ENCODE measurements at regions not wholly inside any gene's neighbourhood (a gene's known extent, or its start where the extent isn't known, plus 50 kb on each side); places are given as distances from the start of the nearest gene placed in this dataset.
A peak's percentile ranks its signal among the peaks of the same experiment; 100 is the strongest.

GRCh38 chr4:127410644-127411043 is 222.1 kb upstream of the INTU start:
- TF ChIP-seq EP300 (IDR thresholded peaks at IDR 0.05) (no peak), POLR2AphosphoS5 (IDR thresholded peaks at IDR 0.05) (no peak), POLR2A (IDR thresholded peaks at IDR 0.05) (no peak), CTCF (IDR thresholded peaks at IDR 0.05) (no peak)

DNA sequence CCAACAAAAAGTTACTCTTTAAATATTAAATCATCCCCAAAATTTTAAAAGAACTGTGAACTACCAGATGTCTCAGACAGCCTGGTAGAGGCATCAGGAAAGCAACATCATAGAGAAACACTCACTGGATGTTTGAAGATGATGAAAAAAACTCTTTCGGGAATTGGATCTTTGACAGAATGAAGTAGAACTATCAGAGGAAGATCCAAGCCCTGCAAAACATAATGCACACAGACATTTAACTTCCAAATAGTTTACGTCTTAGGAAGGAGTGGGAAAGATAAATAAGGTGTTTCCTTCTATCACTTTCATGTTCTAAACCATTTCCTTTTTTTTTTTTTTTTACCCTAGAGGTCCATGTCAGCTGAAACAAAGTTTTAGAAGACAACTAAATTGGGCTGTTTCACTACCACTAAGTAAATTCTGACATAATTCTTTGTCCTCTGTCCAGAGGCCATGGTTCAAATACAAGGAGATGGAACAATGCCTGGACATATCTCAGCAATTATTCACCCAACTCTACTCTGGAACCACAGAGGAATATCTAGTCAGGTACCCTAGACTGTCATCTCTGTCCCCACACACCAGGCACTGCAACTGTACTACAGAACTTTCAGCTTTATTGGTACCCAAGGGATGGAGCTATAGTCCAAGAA is 217.7 kb upstream of the INTU start:
- 49% methylated on average over 2 of the region's 2 CpGs for WGBS
- no peaks in the 10 kb centered on the region for H3K36me3 ChIP-seq
- H3K27me3 ChIP-seq, result no peaks in the 10 kb centered on the region
- no peak overlapping the region for H3K27ac ChIP-seq
- H3K4me1 ChIP-seq, result no peaks in the 10 kb centered on the region
- TF ChIP-seq EP300 (IDR thresholded peaks at IDR 0.05) (no peak), CTCF (IDR thresholded peaks at IDR 0.05) (no peak), POLR2A (IDR thresholded peaks at IDR 0.05) (no peak)
- DNase-seq (ENCODE audit: low spot score in 2 of 2), result no peak
- no peak overlapping the region for H3K4me3 ChIP-seq
- H3K9me3 ChIP-seq, result no peaks in the 10 kb centered on the region

More at GRCh38 chr4:127410644-127411043, 222.1 kb upstream of the INTU start:
- DNase-seq (ENCODE audit: low spot score in 2 of 2), result no peak
- Histone ChIP-seq H3K4me3 (no peak overlapping the region), H3K27me3 (no peaks in the 10 kb centered on the region), H3K9me3 (peaks cover 10% of the 10 kb centered on the region), H3K27ac (peak overlapping the region; percentile 24), H3K4me1 (no peaks in the 10 kb centered on the region), H3K36me3 (no peaks in the 10 kb centered on the region)
- WGBS, result 73% methylated on average over 2 of the region's 2 CpGs

GRCh38 chr4:127416115-127416514 is 216.6 kb upstream of the INTU start:
- peak in 1 of 2 donors; percentile 65 for DNase-seq (ENCODE audit: low spot score in 2 of 2)
- Histone ChIP-seq H3K4me3 (no peak overlapping the region), H3K27me3 (no peaks in the 10 kb centered on the region), H3K36me3 (no peaks in the 10 kb centered on the region), H3K27ac (no peak overlapping the region), H3K9me3 (no peaks in the 10 kb centered on the region), H3K4me1 (no peaks in the 10 kb centered on the region)
- 60% methylated on average over 4 of the region's 4 CpGs for WGBS
- TF ChIP-seq POLR2A (IDR thresholded peaks at IDR 0.05) (no peak), CTCF (IDR thresholded peaks at IDR 0.05) (no peak), POLR2AphosphoS5 (IDR thresholded peaks at IDR 0.05) (no peak)

GRCh38 chr4:127417885-127418535 is 214.7 kb upstream of the INTU start:
- Histone ChIP-seq H3K4me3 (no peak overlapping the region), H3K27ac (no peak overlapping the region), H3K27me3 (no peaks in the 10 kb centered on the region), H3K9me3 (no peaks in the 10 kb centered on the region), H3K36me3 (no peaks in the 10 kb centered on the region), H3K4me1 (no peaks in the 10 kb centered on the region)
- DNase-seq (ENCODE audit: low spot score in 2 of 2), result no peak
- TF ChIP-seq POLR2AphosphoS5 (IDR thresholded peaks at IDR 0.05), result no peak
- TF ChIP-seq CTCF (IDR thresholded peaks at IDR 0.05), result no peak
- no peak for TF ChIP-seq EP300 (IDR thresholded peaks at IDR 0.05)
- no peak for TF ChIP-seq POLR2A (IDR thresholded peaks at IDR 0.05)
- WGBS, result 31% methylated on average over 3 of the region's 3 CpGs

DNA sequence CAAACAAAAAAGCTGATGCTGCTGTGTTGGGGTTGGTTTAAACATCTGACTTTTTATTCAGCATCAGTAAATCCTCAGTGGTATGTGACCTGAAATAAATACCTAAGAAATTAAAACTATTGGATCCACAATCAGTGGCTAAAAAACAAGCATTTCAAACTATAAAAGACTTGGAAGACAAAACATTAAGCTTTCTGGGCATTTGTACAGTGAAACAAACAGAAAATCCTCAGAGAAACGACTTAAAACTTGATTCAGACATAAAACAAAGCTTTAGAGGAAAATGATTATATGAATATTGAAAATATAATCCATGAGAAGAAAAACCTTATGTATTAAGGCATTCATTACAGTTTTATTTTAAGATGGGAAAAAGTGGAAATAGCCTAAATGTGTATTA is 213.3 kb upstream of the INTU start:
- H3K9me3 ChIP-seq, result no peaks in the 10 kb centered on the region
- no peak for DNase-seq (ENCODE audit: low spot score in 2 of 2)

More for the DNA sequence above, 213.3 kb upstream of the INTU start:
- Histone ChIP-seq H3K27me3 (no peaks in the 10 kb centered on the region), H3K4me1 (no peaks in the 10 kb centered on the region), H3K27ac (no peak overlapping the region), H3K36me3 (no peaks in the 10 kb centered on the region), H3K4me3 (no peak overlapping the region)
- TF ChIP-seq POLR2A (IDR thresholded peaks at IDR 0.05) (no peak), CTCF (IDR thresholded peaks at IDR 0.05) (no peak), POLR2AphosphoS5 (IDR thresholded peaks at IDR 0.05) (no peak), EP300 (IDR thresholded peaks at IDR 0.05) (no peak)
- 28% methylated on average over 1 of the region's 1 CpG for WGBS

Measured in suprapubic skin (tissue), 4 donors.